ENCODE measurements at regions not wholly inside any gene's neighbourhood (a gene's known extent, or its start where the extent isn't known, plus 50 kb on each side); places are given as distances from the start of the nearest gene placed in this dataset.

- no peak for TF ChIP-seq CTCF (IDR thresholded peaks at IDR 0.05; ENCODE audit: low read depth, low read length, missing input control)
- TF ChIP-seq RAD21 (IDR thresholded peaks at IDR 0.05) = no peak
- no peak for TF ChIP-seq YY1 (IDR thresholded peaks at IDR 0.05)
- no peak for TF ChIP-seq SP1 (IDR thresholded peaks at IDR 0.05)
Measured at GRCh38 chr7:49417034-49417433, 356.4 kb upstream of the VWC2 start.

Measured in liver (tissue), 3 donors.